ENCODE measurements at regions not wholly inside any gene's neighbourhood (a gene's known extent, or its start where the extent isn't known, plus 50 kb on each side); places are given as distances from the start of the nearest gene placed in this dataset.
A peak's percentile ranks its signal among the peaks of the same experiment; 100 is the strongest.
"Not testable (repeated sequence)": the region's sequence is repeated elsewhere in the genome, so short reads cannot be mapped to it uniquely, and the experiment has no call there.

GRCh38 chr6:112911959-112912358 lies 564.8 kb downstream of the RFPL4B start:
- POLR2A ChIA-PET = interaction anchor here (0.5 kb wide), 1 partner anchor 140 kb away, joined by 6 read pairs; no protein-coding TSS in a partner anchor
- Histone ChIP-seq H3K36me3 (ENCODE audit: control insufficient read depth, insufficient read depth, low read length) (no peaks in the 10 kb centered on the region), H3K4me3 (ENCODE audit: low read depth, low read length) (no peak overlapping the region), H3K27me3 (ENCODE audit: control insufficient read depth, insufficient read depth, low read length) (no peaks in the 10 kb centered on the region)
- TF ChIP-seq CTCF (IDR thresholded peaks at IDR 0.05; ENCODE audit: insufficient read depth, low read depth, low read length) = no peak
- CTCF ChIA-PET = no interaction called here
- peak; percentile 50 for DNase-seq (ENCODE audit: low read depth)

- no peak for TF ChIP-seq CTCF (IDR thresholded peaks at IDR 0.05; ENCODE audit: insufficient read depth, low read depth, low read length)
- Histone ChIP-seq H3K4me3 (ENCODE audit: low read depth, low read length) (no peak overlapping the region), H3K27me3 (ENCODE audit: control insufficient read depth, insufficient read depth, low read length) (no peaks in the 10 kb centered on the region), H3K36me3 (ENCODE audit: control insufficient read depth, insufficient read depth, low read length) (no peaks in the 10 kb centered on the region)
- DNase-seq (ENCODE audit: low read depth) = peak; percentile 18
- POLR2A ChIA-PET = interaction anchor here (0.7 kb wide), 1 partner anchor 443 kb away, joined by 10 read pairs; no protein-coding TSS in a partner anchor
- CTCF ChIA-PET = no interaction called here
Measured at GRCh38 chr6:112912416-112913101, 565.4 kb downstream of the RFPL4B start.

- H3K4me3 ChIP-seq (ENCODE audit: low read depth, low read length); CTCF ChIA-PET; POLR2A ChIA-PET; H3K27me3 ChIP-seq (ENCODE audit: control insufficient read depth, insufficient read depth, low read length); DNase-seq (ENCODE audit: low read depth); H3K36me3 ChIP-seq (ENCODE audit: control insufficient read depth, insufficient read depth, low read length): not testable (repeated sequence)
Measured at GRCh38 chr6:112919744-112920143, 572.6 kb downstream of the RFPL4B start.

- TF ChIP-seq CTCF (IDR thresholded peaks at IDR 0.05; ENCODE audit: insufficient read depth, low read depth, low read length) = no peak
- DNase-seq (ENCODE audit: low read depth) = no peak
- ChIA-PET POLR2A (no interaction called here), CTCF (no interaction called here)
- no peak overlapping the region for H3K4me3 ChIP-seq (ENCODE audit: low read depth, low read length)
- no peaks in the 10 kb centered on the region for H3K36me3 ChIP-seq (ENCODE audit: control insufficient read depth, insufficient read depth, low read length)
- no peaks in the 10 kb centered on the region for H3K27me3 ChIP-seq (ENCODE audit: control insufficient read depth, insufficient read depth, low read length)
Measured at GRCh38 chr6:112920994-112921393, 573.9 kb downstream of the RFPL4B start.

GRCh38 chr6:112923940-112924587 lies 576.9 kb downstream of the RFPL4B start:
- no peaks in the 10 kb centered on the region for H3K27me3 ChIP-seq (ENCODE audit: control insufficient read depth, insufficient read depth, low read length)
- POLR2A ChIA-PET = no interaction called here
- no peak for DNase-seq (ENCODE audit: low read depth)
- H3K4me3 ChIP-seq (ENCODE audit: low read depth, low read length) = no peak overlapping the region
- no peaks in the 10 kb centered on the region for H3K36me3 ChIP-seq (ENCODE audit: control insufficient read depth, insufficient read depth, low read length)
- CTCF ChIA-PET = interaction anchor here (1.6 kb wide), 1 partner anchor 10 kb away, joined by 3 read pairs; no protein-coding TSS in a partner anchor
- TF ChIP-seq CTCF (IDR thresholded peaks at IDR 0.05; ENCODE audit: insufficient read depth, low read depth, low read length) = no peak

Measured in BJ (cell line).